ENCODE measurements at regions not wholly inside any gene's neighbourhood (a gene's known extent, or its start where the extent isn't known, plus 50 kb on each side); places are given as distances from the start of the nearest gene placed in this dataset.
"Not testable (repeated sequence)": the region's sequence is repeated elsewhere in the genome, so short reads cannot be mapped to it uniquely, and the experiment has no call there.

GRCh38 chr10:16116404-16117304 is 256.3 kb upstream of the MINDY3 start:
- FAIRE-seq (no peak), DNase-seq (ENCODE audit: low spot score) (no peak)

DNA sequence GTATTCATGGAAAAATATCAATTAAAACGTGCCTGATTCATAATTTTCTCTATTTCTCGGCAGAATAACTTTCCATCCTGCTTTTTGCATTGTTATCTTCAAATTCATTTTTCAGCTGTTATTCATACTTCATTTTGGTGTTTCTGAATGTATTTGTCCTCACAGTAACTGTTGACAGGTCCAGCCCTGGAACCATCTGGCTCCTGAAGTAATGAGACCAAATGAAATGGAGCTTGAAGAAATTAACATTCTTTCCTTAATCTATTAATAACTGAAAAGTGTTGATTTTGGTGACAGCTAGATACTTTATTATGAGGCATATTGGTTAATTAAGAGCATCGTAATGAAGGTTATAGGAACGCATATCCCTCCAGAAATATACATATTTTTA is 257.0 kb upstream of the MINDY3 start:
- FAIRE-seq (no peak), DNase-seq (ENCODE audit: low spot score) (no peak)

- no peak for FAIRE-seq
- no peak for DNase-seq (ENCODE audit: low spot score)
Measured at GRCh38 chr10:16119445-16119844, 259.1 kb upstream of the MINDY3 start.

- no peak for DNase-seq (ENCODE audit: low spot score)
- FAIRE-seq: no peak
Measured at GRCh38 chr10:16120563-16120962, 260.3 kb upstream of the MINDY3 start.

- no peak for DNase-seq (ENCODE audit: low spot score)
- FAIRE-seq: no peak
Measured at GRCh38 chr10:16141499-16141898, 281.2 kb upstream of the MINDY3 start.

GRCh38 chr10:16146993-16147392 is 286.7 kb upstream of the MINDY3 start:
- DNase-seq (ENCODE audit: low spot score) (no peak), FAIRE-seq (no peak)

DNA sequence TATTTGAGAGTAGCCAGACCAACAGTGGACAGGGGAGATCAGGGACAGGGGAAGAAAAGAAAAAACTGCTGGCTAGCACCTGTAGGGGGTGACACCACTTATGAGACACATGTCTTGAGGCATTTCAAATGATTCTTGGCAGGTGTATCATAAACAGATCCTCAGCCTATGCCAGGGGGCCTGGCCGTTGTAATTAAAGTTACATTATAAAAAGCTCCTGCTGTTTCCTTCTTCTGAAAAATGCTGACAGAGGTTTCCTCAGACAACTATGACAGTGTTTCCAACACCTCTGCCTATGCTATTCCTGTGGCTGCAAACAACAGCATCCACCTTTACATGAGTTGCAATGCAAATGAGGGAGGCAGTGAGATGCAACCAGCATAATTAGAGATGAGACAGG is 281.0 kb upstream of the PTER start:
- no peak for FAIRE-seq
- DNase-seq (ENCODE audit: low spot score): no peak

- FAIRE-seq (no peak), DNase-seq (ENCODE audit: low spot score) (no peak)
Measured at GRCh38 chr10:16156681-16157080, 280.1 kb upstream of the PTER start.

DNA sequence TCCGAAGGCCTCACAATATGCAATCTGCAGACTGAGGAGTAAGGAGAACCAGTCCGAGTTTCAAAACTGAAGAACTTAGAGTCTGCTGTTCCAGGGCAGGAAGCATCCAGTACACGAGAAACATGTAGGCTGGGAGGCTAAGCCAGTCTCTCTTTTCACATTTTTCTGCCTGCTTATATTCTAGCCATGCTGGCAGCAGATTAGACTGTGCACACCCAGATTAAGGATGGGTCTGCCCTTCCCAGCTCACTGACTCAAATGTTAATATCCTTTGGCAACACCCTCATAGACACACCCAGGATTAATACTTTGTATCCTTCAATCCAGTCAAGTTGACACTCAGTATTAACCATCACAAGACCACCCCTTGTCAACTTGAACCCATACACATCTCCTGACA is 271.7 kb upstream of the PTER start:
- not testable (repeated sequence) for DNase-seq (ENCODE audit: low spot score); FAIRE-seq

DNA sequence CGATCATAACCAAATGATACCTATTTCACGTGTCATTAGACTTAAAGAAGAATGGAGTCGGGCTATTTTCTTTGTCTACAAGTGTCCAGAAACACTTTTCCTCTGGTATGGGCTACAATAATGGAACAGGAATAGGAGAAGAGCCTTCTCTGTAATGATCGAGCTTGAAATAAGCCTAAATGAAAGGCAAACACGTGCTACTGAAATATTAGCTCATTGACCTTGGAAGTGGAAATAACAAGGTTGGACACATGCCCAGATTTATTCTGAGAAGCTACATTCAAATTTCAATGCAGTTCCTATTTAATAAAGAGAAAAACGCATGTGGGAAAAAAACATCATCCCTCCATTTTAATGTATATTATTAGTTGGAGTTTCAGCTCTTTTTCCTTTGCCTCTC is 254.7 kb upstream of the PTER start:
- FAIRE-seq (no peak), DNase-seq (ENCODE audit: low spot score) (no peak)

DNA sequence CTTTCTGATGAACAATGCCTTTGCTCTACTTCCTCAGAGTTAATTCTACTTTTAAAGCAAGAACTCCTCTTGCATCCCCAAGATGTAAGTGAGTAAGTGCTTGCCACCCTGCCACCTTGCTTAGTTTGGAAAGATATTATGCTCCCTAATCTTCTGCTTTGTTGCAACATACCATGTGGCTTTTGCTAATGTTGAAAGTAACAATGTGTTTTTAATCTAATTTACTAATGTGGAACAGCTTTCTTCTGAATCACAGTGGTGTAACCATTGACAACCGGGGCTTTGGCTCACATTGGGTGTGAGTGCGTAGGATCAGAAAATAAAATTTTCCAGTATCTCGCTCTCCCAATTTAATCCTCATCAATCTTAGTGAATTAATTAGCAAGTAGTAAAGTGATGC is 254.1 kb upstream of the PTER start:
- DNase-seq (ENCODE audit: low spot score) (no peak), FAIRE-seq (no peak)

DNA sequence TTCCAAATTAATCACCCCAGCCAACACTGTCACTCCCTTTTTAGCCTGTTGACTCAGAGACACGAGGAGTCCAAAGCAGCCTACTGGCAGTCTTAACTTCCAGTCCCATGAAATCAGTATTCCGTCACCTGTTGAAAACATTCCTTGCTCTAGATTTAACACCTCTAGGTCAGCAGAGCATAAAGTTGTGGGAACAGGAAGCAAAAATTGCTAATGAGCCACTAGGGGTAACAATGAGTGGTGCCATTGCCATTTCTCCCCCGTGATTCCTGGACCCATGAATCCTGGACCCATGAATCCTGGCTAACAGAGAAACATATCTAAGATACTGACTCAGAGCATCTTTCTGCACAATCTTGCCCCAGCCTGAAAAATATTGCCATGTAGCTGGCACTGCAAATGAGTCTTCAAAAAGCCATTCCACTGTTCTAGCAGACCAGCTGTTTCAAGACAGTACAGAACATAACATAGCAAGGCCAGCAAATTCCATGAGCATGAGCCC is 252.7 kb upstream of the PTER start:
- DNase-seq (ENCODE audit: low spot score) (no peak), FAIRE-seq (no peak)

DNA sequence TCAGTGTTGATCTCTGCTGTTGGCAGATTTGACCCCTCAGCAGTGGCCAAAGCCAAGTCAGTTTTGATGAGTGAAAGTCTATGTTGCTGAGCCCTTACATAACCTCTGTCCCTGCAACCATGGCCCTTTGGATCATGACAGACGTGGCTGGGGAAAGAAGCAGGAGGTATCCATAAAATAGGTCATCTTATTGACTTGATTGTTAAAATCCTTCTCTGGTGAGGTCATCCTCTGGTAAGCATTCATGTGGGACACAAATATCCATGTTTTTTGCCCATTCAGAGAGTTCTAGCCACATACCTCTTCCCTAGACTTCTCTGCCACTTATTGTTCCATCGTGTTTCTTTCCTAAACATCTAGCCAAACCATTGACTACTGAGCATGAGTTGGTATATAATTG is 251.9 kb upstream of the PTER start:
- FAIRE-seq: no peak

DNA sequence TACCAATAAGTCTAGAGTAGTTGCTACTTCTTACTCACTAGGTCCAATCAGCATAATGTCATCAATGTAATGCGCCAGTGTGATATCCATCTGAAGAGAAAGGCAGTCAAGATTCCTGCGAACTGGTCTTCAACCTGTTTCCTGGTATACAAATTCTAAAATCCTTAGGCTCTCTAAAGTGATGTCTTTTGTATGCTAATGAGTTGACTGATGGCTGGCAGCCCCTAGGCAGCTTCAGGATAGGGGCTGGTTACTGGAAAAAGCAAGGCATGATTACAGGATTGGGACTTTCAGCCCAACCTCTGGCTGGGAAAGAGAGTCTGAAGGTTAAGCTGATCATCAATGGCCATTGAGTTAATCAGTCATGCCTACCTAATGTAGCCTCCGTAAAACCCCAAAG is 250.2 kb upstream of the PTER start:
- no peak for DNase-seq (ENCODE audit: low spot score)

More for the DNA sequence above, 251.9 kb upstream of the PTER start:
- DNase-seq (ENCODE audit: low spot score): no peak

GRCh38 chr10:16187161-16187560 is 249.6 kb upstream of the PTER start:
- FAIRE-seq (no peak), DNase-seq (ENCODE audit: low spot score) (no peak)

More for the DNA sequence above, 250.2 kb upstream of the PTER start:
- no peak for FAIRE-seq

GRCh38 chr10:16192337-16192736 is 244.5 kb upstream of the PTER start:
- no peak for FAIRE-seq
- DNase-seq (ENCODE audit: low spot score): no peak

DNA sequence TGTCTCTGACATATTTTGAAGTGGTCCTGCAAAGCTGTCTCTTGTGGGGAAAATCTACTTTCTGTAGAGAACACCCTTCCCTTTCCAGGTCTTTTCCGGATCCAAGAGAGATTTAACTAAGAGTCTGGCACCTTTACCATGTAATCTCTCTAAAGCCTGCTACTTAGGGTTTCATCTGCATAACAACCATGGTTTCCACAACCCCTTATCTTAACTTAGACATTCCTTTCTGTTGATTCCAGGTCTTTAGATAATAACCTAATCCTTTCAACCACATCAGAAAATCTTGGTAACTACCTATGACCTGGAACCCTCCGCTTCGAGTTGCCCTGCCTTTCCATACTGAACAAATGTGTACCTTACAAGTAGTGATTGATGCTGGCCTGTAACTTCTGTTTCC is 243.6 kb upstream of the PTER start:
- DNase-seq (ENCODE audit: low spot score) (no peak), FAIRE-seq (no peak)

DNA sequence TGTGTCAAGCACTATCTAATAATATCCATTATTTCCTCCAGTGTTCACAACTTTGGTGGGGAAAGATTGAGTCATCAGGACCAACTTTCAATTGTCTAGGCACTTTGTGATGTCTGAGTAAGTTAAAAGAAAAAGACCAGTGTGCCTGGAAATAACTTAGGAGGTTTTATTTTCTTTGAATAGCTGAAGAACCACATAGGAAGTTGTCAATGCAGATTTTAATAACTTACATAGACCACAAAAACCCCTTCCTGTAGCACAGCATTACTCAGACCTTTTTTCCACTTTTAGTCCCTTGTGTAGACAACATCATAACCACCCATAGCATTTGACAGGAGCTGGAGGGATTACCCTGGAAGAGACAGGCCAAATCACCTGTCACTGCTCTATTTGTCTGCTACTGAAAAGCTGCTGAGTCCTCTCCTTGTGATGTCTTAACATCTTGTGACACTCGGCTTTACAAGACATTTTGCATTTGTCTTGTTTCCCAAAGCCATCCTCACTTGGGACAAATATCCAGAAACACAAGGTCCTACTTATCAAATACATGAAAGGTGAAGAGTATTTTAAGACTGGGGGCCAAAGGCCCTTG is 241.5 kb upstream of the PTER start:
- DNase-seq (ENCODE audit: low spot score): no peak
- no peak for FAIRE-seq

GRCh38 chr10:16195894-16196293 is 240.9 kb upstream of the PTER start:
- no peak for DNase-seq (ENCODE audit: low spot score)

GRCh38 chr10:16199216-16199615 is 237.6 kb upstream of the PTER start:
- DNase-seq (ENCODE audit: low spot score): no peak
- no peak for FAIRE-seq

More at GRCh38 chr10:16195894-16196293, 240.9 kb upstream of the PTER start:
- FAIRE-seq: no peak

DNA sequence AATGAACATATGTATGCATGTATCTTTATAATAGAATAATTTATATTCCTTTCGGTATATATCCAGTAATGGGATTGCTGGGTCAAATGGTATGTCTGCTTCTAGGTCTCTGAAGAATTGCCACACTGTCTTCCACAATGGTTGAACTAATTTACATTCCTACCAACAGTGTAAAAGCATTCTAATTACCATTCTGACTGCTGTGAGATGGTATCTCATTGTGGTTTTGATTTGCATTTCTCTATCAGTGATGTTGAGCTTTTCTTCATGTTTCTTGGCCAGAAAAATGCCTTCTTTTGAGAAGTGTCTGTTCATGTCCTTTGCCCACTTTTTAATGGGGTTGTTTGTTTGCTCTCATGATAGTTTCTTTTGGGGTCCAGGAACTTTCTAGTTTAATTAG is 213.2 kb upstream of the PTER start:
- not testable (repeated sequence) for FAIRE-seq; DNase-seq (ENCODE audit: low spot score)

- FAIRE-seq (no peak), DNase-seq (ENCODE audit: low spot score) (no peak)
Measured at GRCh38 chr10:16227674-16228073, 209.1 kb upstream of the PTER start.

DNA sequence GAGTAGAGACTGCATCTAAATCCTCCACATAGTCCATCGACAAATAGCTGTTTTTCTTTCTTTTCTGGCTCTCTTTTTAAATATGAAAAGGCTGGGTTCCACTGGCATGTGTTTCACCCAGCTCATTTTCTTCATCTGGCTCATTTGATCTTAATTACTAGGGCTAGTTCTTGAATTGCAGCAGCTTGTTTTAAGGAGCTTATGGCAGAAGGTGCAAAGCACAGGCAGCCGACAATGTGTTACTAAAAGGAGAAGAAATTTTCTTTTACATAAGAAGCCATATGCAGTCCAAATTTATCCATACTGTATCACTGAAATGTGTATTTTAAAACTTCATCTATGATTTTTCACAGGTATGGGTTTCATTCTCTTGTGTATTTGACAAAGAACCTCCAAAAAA is 205.6 kb upstream of the PTER start:
- FAIRE-seq: no peak
- DNase-seq (ENCODE audit: low spot score): no peak

All from RCC 7860 (cell line).